ENCODE measurements at regions not wholly inside any gene's neighbourhood (a gene's known extent, or its start where the extent isn't known, plus 50 kb on each side); places are given as distances from the start of the nearest gene placed in this dataset.

GRCh38 chrX:34874763-34875162, 67.8 kb upstream of the FAM47B start:
- no peak for DNase-seq

- no peak for DNase-seq
Measured at GRCh38 chrX:34875204-34875603, 67.4 kb upstream of the FAM47B start.

DNA sequence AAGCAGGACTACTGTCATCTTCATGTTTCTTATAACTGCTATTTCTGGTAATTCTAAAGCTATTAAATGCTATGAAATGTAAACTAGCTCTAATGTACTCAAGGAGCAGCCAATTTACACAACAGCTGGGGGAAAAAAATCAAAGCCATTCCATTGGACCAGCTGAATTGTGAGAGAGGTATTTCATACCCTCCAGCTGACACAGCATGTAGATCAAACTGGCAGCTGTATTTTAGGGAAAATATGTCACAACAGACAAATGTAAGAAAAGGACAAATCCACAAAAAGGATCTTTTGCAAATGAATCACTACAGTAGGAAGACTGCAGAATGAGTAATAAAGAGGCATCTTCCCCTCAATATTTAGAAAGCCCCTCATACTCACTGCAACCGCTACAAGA, 65.2 kb upstream of the FAM47B start:
- no peak for DNase-seq

- no peak for DNase-seq
Measured at GRCh38 chrX:34879346-34879745, 63.2 kb upstream of the FAM47B start.

- DNase-seq: no peak
Measured at GRCh38 chrX:34879886-34880285, 62.7 kb upstream of the FAM47B start.

DNA sequence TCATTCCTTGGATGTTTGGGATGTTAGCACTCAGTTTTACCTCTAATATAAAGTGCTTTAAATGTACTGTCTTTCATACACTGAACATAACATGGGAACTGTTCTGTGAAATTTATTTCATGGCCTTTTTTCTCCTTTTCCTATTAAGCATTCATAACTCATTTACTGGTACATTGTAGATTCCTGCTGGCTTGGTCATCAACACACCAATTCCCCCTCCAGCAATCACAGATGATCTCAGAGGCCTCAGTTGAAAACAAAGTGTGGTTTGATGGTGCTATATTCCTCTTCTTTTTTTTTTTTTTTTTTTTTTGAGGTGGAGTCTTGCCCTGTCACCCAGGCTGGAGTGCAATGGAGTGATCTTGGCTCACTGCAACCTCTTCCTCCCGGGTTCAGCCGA, 61.9 kb upstream of the FAM47B start:
- DNase-seq: no peak

DNA sequence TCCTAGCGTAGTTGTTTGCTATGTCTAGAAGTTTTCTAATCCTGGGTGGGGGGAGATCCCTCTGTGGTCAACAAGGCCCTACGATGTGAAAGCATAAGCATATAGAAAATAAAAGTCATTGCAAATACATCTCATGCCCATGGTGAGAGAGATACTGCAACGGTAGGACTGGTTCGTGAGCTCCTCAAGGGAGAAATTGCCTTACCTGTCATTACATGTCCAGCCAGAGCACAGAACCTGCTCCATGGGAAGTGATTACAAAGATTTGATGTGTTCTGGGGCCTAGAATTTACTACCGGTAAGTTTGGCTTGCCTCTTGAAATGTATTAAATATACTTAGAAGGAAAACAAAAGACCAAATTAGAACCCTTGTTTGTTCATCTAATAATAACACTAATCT, 60.9 kb upstream of the FAM47B start:
- no peak for DNase-seq

GRCh38 chrX:34884817-34885216, 57.8 kb upstream of the FAM47B start:
- DNase-seq: no peak

- DNase-seq: no peak
Measured at GRCh38 chrX:34886011-34886410, 56.6 kb upstream of the FAM47B start.

DNA sequence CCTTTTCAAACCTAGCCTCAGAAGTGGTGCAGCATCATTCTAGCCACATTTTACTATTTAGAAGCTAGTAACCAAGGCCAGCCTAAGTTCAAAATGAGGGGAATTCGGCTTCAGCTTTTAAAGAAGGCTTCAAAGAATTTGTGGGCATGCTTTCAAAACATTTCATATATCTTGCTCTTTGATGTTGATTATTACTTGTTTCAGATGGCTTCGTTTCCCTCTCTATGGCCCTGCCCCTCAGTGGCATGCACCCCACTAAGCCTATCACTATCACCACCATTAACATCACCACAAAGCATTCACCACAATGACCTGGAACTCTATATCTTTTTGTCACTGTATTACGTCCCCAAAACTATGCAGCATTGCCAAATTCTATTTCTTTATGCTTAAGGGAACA, 51.2 kb upstream of the FAM47B start:
- no peak for DNase-seq
